Fibroblast of lung (primary cell): ENCODE measurements at regions not wholly inside any gene's neighbourhood (a gene's known extent, or its start where the extent isn't known, plus 50 kb on each side); places are given as distances from the start of the nearest gene placed in this dataset.

Experiments
- DNase-seq, 2 donors: peaks; one replicate each; pipeline versions ENCODE4 v3.0.0 to v3.0.0-alpha.2; 2010; ENCODE audit warnings: low read depth in 2 of 2
- H2AFZ ChIP-seq: 2 replicates; pipeline ENCODE4 v1.5.1; 2012; ENCODE audit warnings: low read length, control low read depth, inconsistent platforms
- H3K27ac ChIP-seq: 2 replicates; pipeline ENCODE4 v1.5.1; 2011; ENCODE audit warnings: low read length, control low read depth; ENCODE audit not compliant: insufficient read depth
- H3K27me3 ChIP-seq: 2 replicates; pipeline ENCODE4 v1.5.1; 2011; ENCODE audit warnings: mild to moderate bottlenecking, low read length; ENCODE audit not compliant: control insufficient read depth, insufficient read depth
- H3K36me3 ChIP-seq: 2 replicates; pipeline ENCODE4 v1.5.1; 2011; ENCODE audit warnings: low read length; ENCODE audit not compliant: control insufficient read depth, insufficient read depth
- H3K4me1 ChIP-seq: 2 replicates; pipeline ENCODE4 v1.5.1; 2011; ENCODE audit warnings: low read length; ENCODE audit not compliant: control insufficient read depth, insufficient read depth; ENCODE audit errors: extremely low read depth
- H3K4me2 ChIP-seq: 2 replicates; pipeline ENCODE4 v1.5.1; 2011; ENCODE audit warnings: low read length, control low read depth; ENCODE audit not compliant: insufficient read depth; ENCODE audit errors: extremely low read depth
- H3K4me3 ChIP-seq, 4 experiments: fragments of 200-600 bp in 1 of 4; sonication (generic) in 1 of 4; replicated peaks in 1 of 4; 2 replicates each; pipeline ENCODE4 v1.5.1; 2011 to 2016; ENCODE audit warnings: low read length in 4 of 4, low read depth in 3 of 4, mild to moderate bottlenecking in 3 of 4, control low read depth in 2 of 4, inconsistent platforms in 1 of 4, mixed read lengths in 1 of 4; ENCODE audit not compliant: insufficient read depth in 1 of 4; ENCODE audit errors: control extremely low read depth in 1 of 4
- H3K79me2 ChIP-seq: 2 replicates; pipeline ENCODE4 v1.5.1; 2012; ENCODE audit warnings: mild to moderate bottlenecking, low read length, inconsistent platforms; ENCODE audit not compliant: control insufficient read depth, insufficient read depth
- H3K9ac ChIP-seq: 2 replicates; pipeline ENCODE4 v1.5.1; 2011; ENCODE audit warnings: mild to moderate bottlenecking, low read length, control low read depth; ENCODE audit not compliant: insufficient read depth
- H3K9me3 ChIP-seq: 2 replicates; pipeline ENCODE4 v1.5.1; 2012; ENCODE audit warnings: low read depth, low read length; ENCODE audit not compliant: control insufficient read depth, insufficient read depth
- H4K20me1 ChIP-seq: 2 replicates; pipeline ENCODE4 v1.5.1; 2011; ENCODE audit warnings: low read length; ENCODE audit not compliant: control insufficient read depth, insufficient read depth; ENCODE audit errors: extremely low read depth
- EZH2 ChIP-seq: IDR thresholded peaks from 2 replicates; pipeline ENCODE4 v1.5.1; 2012; ENCODE audit warnings: low read length, control low read depth, mild to moderate bottlenecking; ENCODE audit errors: missing control alignments
- TF ChIP-seq, protein P1 (sequence below), 2 donors: IDR thresholded peaks in 1 of 2; conservative IDR thresholded peaks in 1 of 2; 1 replicate in 1 of 2; 2 replicates in 1 of 2; pipeline ENCODE4 v1.5.1; 2011 to 2012; ENCODE audit warnings: low read length in 2 of 2, control low read depth in 1 of 2, inconsistent platforms in 1 of 2, low read depth in 1 of 2, mild to moderate bottlenecking in 1 of 2

DNA sequence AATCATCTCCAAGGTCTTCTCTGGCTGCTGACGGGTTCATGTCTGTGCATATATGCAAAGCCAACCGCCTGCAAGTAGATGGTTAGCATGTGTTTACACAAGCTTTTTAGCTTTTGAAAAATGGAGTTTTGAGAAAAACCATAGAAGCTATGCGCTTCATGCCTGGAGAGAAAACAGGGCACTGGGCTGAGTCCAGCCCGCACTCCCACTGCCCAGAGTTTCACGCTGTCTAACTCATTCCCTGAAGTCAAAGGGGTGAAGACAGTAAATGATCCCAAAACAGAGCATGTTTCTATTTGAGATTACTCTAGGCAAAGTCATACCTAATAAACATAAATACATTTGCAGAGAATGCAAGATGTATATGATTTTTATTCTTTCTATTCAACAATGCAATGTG, 278.8 kb downstream of the IRX2 start:
- no peak overlapping the region for H3K9ac ChIP-seq
- H3K79me2 ChIP-seq = no peaks in the 10 kb centered on the region
- TF ChIP-seq, protein P1, sequence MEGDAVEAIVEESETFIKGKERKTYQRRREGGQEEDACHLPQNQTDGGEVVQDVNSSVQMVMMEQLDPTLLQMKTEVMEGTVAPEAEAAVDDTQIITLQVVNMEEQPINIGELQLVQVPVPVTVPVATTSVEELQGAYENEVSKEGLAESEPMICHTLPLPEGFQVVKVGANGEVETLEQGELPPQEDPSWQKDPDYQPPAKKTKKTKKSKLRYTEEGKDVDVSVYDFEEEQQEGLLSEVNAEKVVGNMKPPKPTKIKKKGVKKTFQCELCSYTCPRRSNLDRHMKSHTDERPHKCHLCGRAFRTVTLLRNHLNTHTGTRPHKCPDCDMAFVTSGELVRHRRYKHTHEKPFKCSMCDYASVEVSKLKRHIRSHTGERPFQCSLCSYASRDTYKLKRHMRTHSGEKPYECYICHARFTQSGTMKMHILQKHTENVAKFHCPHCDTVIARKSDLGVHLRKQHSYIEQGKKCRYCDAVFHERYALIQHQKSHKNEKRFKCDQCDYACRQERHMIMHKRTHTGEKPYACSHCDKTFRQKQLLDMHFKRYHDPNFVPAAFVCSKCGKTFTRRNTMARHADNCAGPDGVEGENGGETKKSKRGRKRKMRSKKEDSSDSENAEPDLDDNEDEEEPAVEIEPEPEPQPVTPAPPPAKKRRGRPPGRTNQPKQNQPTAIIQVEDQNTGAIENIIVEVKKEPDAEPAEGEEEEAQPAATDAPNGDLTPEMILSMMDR (conservative IDR thresholded peaks at IDR 0.05 in 1 of 2, IDR thresholded peaks at IDR 0.05 in 1 of 2; ENCODE audit: low read depth in 1 of 2, low read length in 2 of 2) = no peak
- no peak for TF ChIP-seq EZH2
- no peaks in the 10 kb centered on the region for H3K36me3 ChIP-seq
- no peak overlapping the region for H3K27ac ChIP-seq
- H3K4me1 ChIP-seq = no peaks in the 10 kb centered on the region
- DNase-seq = no peak
- H4K20me1 ChIP-seq = no peaks in the 10 kb centered on the region
- no peaks in the 10 kb centered on the region for H3K9me3 ChIP-seq
- H3K4me2 ChIP-seq = no peak overlapping the region
- no peaks in the 10 kb centered on the region for H3K27me3 ChIP-seq
- no peak overlapping the region for H2AFZ ChIP-seq
- H3K4me3 ChIP-seq = no peak overlapping the region

DNA sequence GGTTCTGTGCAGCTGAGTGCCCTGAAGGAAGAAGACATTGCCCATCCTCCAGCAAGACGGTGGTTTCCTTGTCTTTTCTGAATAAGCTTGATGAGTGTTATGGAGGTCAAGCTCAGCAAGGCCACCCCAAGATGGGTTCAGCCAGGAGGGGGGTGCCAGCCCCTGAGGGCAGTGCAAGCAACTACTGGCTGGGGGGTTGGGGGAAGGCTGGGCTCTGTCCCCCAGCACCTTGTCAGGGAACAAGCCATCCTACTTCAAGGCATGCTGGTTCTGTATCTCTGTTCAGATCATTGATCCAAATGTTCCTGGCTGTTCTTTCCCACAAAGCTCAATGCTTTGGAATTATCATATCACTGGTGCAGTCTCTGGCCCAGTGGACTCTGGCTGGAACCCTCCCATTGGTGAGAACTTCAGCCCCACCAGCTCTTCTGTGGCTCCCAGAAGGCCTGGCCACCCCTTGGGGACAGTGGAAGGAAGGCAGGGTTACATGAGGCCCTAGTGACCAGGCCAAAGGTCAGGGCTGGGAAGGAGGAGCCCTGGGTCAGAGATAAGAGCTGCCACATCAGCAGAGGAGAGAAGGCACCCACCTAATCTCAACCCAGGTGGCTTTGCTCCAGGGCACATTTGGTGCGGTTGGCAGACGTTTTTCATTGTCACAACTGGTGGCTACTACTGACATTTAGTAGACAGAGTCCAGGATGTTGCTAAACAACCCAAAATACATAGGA, 280.2 kb downstream of the IRX2 start:
- Histone ChIP-seq H3K4me3 (no peak overlapping the region), H4K20me1 (no peaks in the 10 kb centered on the region), H3K9me3 (no peaks in the 10 kb centered on the region), H3K27ac (no peak overlapping the region), H3K27me3 (no peaks in the 10 kb centered on the region), H2AFZ (no peak overlapping the region), H3K79me2 (no peaks in the 10 kb centered on the region), H3K4me2 (no peak overlapping the region), H3K9ac (no peak overlapping the region), H3K4me1 (no peaks in the 10 kb centered on the region), H3K36me3 (no peaks in the 10 kb centered on the region)
- TF ChIP-seq, protein P1 (conservative IDR thresholded peaks at IDR 0.05 in 1 of 2, IDR thresholded peaks at IDR 0.05 in 1 of 2; ENCODE audit: low read depth in 1 of 2, low read length in 2 of 2) = no peak
- no peak for TF ChIP-seq EZH2
- no peak for DNase-seq

DNA sequence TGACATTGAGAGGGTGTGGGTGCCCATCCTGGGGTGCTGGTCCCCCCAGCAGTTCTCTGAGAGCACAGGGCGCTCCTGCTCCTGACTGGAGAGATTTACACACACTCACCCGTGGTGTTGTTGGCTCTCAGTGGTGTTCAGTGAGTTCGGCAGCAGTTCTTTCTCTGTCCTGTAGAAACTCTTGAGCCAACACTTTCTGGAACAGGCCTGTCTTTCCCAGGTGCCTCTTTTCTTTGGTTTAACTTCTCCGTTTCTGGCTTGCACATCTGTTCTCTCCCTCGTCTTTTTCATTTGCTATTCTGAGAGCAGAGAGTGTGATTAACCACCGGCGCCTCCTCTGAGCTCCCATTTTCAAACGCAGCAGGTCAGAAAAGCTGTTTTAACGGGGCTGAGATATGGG, 284.5 kb downstream of the IRX2 start:
- Histone ChIP-seq H3K4me2 (no peak overlapping the region), H3K9ac (no peak overlapping the region), H2AFZ (no peak overlapping the region), H4K20me1 (no peaks in the 10 kb centered on the region), H3K79me2 (no peaks in the 10 kb centered on the region), H3K27ac (no peak overlapping the region), H3K4me1 (no peaks in the 10 kb centered on the region), H3K36me3 (no peaks in the 10 kb centered on the region), H3K9me3 (no peaks in the 10 kb centered on the region), H3K4me3 (no peak overlapping the region), H3K27me3 (no peaks in the 10 kb centered on the region)
- no peak for DNase-seq
- TF ChIP-seq, protein P1 (conservative IDR thresholded peaks at IDR 0.05 in 1 of 2, IDR thresholded peaks at IDR 0.05 in 1 of 2; ENCODE audit: low read depth in 1 of 2, low read length in 2 of 2) = no peak
- TF ChIP-seq EZH2 = no peak
